Activated CD8-positive, alpha-beta memory T cell treated with anti-CD3 and anti-CD28 coated beads, Interleukin-2, amount 50 U/mL, for 1 hour (primary cell): ENCODE measurements at regions not wholly inside any gene's neighbourhood (a gene's known extent, or its start where the extent isn't known, plus 50 kb on each side); places are given as distances from the start of the nearest gene placed in this dataset.

ENCODE experiments used
- DNase-seq: peaks from one replicate; pipeline ENCODE4 v3.0.0-alpha.2; 2020; ENCODE audit errors: extremely low read depth

DNA sequence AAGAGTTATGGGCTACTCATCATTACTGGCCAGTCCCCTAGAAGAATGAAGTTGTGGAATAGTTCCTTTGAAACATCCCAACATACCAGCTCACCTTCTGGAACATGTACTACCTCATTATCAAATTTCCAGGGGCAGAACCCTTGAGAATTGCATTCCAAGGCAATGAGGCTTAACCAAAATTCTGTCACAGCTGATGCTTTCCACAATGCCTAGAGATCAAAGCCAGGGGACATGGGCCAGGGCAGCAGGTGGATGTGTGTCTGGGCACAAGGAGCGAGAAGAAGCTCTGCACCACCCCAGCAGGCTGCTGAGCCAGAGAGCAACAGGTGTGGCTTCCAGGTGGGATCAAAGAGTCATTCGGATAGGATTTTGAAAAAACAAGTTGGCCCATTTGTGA, 362.1 kb downstream of the EFNB2 start:
- DNase-seq = no peak

DNA sequence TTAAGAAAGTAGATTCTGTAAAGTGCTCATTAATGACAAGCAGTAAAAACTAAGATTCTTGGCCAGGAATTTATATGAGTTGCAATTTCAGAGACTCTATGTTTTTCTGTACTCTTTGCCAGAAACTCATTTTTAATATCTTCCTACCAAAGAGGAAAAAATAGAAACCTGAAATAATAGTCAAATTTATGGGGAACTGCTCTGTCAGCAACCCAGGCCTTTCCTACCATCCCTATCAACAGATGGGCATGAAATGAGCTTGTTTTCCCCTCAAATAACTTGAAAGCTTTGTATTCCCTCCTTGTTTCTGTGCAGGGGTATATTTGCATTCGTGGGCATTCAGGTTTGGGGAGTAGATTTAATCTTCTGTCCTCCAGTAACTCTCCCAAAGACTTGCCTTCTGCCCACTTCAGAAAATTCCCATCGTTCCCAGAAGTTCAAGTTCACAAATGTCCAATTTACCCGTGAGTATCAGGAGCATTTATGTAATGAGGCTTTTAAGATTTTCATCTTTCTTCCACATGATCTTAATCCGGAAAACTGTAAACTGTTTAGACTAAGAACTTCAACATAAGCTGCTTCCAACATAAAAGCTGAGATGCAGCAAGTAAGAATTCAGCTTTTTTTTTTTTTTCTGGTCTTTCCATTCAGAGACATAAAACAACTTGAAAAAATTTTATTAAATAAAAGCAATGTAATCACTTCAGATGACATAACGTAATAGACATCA, 363.1 kb downstream of the EFNB2 start:
- no peak for DNase-seq

DNA sequence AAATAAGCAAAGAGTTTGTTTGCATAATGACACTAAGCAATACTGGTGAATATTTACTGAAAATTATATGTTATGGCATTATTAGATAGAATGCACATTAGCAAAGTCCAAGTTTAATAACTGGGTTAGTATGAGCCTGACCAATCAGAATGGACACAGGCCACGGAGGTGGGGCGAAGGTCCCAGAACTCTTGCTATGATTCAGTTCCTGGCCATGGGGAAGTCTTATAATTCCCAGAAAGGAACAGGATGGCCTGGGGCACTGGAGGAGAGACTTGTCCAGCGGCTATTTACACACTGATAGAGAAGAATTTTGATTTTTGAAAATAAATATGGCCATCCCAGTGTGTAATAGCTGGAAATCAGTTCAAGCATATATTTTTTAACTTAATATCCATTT, 372.0 kb downstream of the EFNB2 start:
- DNase-seq = no peak

DNA sequence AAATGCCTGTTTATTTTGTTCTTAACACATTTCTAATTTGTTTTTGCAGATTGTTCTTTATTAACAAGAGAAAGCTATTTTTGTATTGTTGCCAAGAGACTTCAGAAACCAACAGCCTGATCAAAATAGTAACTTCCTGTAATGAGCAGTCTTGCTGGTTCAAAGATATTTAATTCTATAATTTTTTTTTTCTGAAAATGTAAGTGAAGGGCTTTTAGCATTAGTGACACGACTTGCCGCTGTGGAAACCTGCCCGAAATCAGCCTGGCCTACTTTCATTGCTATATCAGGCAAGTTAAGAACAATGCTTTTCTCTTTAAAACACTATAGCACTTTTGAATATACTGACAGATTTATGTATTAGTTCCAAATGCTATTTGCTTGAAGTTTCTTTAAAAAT, 374.3 kb downstream of the EFNB2 start:
- DNase-seq = no peak

DNA sequence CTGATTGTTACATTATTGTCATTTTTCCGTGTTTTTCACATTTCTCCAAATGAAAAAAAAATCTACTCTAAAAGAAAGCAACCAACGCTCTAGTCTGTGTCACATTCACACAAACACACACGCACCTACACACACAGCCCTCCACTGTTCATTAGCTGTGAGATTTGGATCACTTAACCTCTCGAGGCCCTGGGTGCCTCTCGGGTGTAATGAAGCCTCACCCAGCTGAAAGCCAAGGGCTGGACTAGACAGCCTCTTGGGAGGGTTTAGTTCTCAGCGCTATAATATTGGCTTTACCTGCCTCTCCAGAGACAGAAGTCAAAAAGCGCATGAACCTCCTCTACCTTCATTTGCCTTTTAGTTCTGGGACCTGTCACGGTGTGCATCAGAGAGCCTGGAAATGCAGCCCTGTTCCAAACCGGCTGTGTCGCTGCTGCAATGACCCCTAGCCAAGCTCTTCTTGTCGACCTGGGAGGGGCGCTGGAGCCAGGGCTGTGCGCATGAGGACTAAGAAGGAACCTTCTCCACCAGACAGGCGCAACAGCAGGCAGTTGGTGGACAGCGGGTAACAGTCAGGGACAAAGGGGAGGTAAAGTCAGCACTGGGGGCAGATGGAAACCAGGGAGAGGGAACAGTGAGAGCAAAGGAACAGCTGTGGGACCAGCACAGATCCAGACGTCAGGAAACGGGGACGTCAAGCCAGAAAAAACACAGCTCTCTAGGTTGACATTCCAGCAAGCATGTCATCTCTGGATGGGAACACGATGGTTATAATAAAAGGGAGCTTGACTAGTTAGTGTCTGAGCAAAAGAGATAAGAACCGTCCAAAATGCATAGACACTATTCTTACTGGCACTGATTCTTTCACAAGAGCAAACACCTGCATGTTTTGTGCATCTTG, 375.9 kb downstream of the EFNB2 start:
- no peak for DNase-seq

DNA sequence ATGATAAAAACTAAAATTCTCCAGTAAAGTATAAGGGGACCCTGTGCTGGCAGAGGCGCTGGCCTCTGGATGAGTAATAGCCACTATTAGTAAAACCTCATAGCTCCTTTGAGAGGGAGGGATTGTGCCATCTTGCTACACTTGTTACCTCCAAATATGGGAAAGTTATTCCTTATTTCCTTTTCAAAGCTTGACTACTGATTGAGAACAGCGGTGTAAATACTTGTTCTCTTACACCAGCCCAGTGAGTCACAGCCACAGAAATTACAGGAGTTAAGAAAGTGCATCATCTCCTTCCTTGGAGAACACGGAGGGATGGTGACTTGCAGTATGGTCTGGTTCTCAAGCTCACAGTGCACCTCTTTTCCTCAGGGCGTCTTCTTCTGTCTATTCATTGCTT, 379.0 kb downstream of the EFNB2 start:
- no peak for DNase-seq

DNA sequence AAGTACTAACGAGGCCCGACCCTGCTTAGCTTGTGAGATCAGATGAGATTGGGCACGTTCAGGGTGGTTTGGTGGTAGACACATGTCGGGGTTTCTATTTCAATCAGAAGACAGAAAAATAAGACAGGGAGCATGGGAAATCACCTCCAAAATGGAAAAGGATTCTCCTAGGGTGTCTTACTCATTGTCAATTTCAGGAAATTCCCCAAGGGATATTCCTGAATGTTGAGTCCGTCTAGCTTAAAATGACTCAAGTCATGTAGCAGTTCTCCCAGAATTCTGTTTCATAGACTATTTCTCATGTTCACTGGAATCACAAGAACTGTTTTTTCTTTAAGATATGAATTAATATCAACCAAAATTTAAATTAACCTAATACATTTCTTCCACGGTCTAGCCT, 380.1 kb downstream of the EFNB2 start:
- DNase-seq = no peak

DNA sequence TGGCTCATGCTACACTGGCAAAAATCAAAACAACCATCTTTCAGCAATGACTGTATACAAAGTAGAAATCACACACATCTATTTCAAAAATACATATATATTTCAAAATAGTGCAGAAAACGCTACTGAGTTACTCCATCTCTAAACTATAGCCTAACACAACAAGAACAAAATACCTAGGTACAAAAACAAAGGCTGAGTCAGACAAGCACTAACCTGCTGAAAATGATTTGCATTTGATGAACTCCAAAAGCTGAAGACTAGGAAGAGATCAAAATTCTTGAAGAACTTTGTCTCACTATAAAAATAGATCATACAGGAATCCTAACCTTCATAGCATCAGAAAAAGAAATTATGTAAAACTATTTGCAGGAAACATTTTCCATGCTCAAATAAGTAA, 381.6 kb downstream of the EFNB2 start:
- no peak for DNase-seq

DNA sequence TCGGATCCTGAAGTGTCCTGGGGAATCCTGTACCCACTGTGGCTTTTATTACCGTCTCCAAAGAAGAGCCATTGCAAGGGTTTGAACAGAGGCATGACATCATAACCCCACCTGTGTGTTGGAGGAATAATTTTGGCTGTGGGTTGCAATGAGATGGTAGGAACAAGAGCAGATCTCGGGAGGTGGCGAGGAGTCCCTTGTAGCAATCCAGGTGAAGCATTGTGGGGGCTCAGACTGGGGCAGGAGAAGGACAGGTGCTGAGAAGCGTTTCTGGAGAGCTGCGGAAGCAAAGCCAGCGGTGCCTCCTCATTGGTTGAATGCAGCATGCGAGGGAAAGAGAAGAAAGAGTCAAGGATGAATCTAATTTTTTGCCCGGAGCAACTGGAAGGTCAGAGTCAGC, 382.4 kb downstream of the EFNB2 start:
- no peak for DNase-seq

DNA sequence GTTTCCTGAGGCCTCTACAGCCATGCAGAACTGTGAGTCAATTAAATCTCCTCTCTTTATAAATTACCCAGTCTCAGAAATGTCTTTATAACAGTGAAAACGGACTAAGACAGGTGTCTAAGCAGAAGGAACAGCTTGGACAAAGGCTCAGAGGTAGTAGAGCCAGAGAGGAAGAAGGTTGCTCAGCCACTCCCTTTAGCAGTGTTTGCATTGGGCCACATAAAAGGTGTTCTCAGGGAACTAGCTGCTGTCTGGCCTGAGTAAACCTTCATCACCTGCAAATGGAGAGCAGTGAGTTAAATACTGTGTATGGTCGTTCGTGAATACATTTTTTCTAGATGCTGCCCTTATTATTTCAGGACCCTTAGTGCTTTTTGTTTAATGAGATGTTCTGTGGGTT, 383.4 kb downstream of the EFNB2 start:
- no peak for DNase-seq

DNA sequence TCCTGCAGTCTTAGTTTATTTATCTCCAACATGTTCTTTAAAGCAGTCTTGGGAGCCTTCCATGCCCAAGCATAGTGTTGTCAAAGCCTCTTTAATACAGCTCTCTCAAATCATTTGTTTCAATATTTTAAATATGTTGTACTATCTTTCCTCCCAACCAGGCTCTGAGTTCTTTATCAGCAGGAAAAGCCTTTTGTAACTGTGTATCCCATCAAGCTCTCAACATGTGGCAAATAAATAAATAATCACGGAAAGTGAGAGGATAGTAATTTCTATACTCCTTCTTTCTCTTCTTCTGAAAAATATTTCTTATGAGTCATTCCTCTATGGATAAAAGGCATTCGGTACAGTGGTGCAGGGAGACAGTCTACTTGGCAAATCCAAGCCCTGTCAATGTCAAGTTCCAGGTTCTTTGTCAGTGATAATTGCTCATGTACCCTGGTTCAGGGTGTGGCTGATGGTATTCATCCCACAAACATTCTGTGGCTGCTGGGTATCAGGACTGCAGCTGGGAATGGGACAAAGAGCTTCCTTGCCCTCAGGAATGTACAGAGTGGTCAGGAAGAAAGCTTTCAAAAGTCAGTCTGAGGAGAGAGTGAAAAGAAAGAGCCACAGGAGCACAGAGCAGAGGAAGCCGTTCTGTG, 384.3 kb downstream of the EFNB2 start:
- DNase-seq = no peak

DNA sequence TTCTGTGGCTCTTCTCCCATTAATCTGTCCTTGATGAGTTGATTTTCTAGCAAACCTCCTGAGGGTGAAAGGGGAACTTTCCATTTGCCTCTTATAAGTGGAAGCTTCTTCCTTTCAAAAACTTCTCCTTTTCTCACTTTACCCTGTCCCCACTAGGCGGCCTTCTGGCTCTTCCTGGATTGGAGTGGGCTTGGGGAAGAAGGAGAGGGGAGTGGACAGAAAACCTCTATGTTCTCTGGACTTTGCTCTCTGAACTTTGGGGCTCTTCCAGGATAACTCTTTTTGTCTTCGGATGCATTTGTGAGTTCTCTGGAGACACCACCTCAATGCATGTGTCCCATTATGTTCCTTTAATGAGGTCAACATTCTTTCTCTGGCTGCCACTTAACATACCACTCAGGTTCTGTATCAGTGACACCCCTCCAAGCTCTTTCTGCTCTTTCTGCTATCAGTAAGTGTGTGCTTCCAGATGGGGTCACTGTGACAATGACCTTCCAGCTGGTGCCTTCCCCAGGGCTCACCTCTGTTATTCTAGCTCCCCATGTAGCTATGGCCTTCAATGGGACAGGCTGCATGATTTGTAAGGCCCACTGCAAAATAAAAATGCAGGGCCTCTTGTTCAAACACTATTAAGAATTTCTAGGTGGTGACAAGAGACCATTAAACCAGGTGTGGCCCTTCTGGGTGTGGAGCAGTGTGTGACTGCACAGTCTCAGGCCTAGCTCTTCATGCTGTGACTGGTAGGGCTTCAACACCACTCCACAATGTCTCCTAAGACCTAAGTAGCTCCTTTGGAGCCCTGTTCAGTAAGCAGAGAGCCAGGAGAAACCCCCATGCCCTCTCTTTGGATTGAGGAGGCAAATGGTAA, 389.2 kb downstream of the EFNB2 start:
- DNase-seq = no peak

DNA sequence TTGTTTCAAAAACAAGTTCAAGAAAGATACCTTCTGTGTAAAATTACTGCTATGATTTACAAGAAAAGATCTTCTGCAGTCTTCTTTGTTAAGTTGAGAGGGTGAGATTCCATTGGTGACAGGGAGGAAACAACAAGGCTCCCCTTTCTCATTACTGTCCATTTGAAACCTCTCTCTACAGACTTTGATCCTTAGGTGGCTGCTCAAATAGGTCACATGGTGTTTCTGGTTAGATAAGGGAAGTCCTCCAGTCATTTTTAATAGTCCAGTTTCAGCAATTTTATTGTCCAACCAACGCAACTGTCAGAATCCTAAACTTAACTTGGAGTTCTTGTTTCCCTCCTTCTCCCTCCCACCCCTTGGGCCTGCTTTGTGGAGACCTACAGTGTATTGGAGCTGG, 390.4 kb downstream of the EFNB2 start:
- no peak for DNase-seq

DNA sequence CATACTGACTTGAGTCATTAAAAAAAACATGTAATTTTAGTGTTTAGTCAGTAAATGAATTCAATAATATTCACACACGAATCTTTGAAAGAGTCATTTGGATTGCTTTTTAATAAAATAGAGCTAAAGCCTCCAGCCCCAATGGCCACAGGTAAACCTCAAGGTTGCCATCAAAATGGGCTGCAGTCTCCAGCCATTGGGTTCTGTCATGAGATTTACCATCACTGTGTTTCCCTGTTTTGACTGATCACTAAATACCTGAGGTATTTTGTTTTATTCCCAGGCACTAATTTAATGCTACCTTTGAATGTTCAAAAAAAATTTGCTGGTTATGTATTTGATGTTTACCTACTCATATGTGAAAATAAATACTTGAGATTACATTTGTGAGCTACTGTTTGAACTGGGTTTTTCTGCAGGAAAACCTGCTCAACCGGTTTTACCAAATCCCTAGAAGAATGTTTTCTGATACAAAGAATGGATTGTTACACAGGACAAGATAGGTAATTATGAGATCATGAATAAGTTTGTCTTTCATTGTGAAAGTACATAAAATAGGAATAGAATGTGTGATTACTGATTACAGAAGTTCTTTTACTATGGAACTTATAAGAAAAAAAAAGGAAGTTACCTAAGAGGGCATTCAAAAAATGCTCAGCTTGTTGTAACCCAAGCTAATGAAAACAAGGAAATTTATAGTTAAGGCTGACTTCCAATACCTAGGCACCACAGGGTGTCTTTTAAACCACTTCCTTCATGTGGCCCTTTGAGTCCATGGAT, 391.3 kb downstream of the EFNB2 start:
- DNase-seq = no peak

DNA sequence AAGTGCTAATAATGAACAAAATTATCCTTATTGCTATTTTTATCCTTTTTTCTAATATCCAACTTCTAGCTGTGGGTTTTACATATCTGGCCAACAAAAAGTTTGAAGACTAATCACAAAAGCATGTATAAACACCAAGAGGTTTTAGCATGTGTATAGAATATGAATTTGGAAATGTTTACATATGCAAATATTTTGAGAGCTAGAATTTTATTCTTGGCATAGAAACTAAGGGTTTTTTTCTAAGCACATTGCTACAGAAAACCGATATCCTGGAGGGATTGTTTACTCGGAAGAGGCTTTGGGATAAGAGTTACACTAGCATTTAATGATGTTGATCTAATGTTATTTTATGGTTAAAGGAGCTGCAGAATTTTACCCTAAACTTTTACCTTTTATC, 392.1 kb downstream of the EFNB2 start:
- DNase-seq = no peak

DNA sequence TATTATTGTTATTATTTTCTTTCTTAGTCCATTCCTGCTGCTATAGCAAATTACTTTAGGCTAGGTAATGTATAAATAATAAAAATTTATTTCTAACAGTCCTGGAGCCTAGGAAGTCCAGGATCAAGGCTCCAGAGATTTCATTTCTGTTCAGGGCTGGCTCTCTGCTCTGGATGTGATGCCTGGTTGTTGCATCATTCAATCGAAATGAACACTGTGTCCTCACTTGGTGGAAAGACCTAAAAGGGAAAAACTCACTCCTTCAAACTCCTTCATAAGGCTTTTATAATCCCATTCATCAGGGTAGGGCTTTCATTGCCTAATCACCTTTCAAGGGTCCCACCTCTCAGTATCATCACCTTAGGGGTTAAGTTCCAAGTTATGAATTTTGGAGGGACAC, 395.0 kb downstream of the EFNB2 start:
- DNase-seq = no peak

DNA sequence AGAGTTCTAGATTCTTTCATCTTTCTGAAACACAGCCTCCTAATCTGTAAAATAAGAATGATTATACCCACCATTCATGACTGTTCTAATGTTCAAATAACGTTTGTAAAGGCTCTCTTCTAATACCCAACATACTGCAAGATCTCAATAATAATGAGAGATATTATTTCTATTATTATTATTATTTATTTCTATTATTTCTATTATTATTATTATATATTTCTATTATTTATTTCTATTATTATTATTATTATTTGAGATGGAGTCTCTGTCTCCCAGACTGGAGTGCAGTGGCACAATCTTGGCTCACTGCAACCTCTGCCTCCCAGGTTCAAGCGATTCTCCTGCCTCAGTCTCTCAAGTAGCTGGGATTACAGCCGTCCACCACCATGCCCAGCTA, 395.5 kb downstream of the EFNB2 start:
- DNase-seq = no peak

DNA sequence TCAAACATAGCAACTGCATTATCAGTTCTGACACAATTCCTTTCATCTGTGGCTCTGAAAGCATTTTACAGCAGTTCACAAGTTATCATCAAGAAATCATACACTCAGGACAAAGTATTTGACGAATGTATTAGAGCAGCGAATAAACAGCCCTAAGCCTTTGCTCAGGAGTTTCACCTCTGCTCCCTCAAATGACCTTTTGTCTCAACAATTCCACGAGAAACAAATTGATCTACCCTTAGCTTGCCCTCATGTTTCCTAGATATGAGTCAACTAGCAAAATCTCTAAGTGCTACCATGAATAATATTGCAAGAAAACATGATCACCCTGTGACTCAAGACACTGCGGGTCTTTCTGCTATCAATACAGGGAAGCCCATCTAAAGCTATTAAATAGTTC, 396.1 kb downstream of the EFNB2 start:
- DNase-seq = no peak

DNA sequence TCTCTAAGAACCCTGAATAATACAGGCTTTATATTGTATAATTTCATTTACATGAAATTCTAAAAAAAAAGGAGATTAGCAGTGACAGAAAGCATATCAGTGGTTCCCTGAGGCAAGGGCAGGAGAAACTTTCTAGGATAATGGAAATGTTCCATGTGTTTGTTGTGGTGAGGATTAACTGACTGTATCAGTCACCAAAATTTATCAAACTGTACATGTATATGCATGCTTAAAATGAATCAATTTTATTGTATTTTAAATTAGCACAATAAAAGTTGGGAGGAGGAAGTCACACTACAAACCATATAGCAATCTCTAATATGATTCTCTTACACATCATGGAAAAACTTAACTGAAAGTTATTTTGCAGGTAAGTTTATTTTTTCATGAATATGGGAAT, 396.8 kb downstream of the EFNB2 start:
- no peak for DNase-seq

DNA sequence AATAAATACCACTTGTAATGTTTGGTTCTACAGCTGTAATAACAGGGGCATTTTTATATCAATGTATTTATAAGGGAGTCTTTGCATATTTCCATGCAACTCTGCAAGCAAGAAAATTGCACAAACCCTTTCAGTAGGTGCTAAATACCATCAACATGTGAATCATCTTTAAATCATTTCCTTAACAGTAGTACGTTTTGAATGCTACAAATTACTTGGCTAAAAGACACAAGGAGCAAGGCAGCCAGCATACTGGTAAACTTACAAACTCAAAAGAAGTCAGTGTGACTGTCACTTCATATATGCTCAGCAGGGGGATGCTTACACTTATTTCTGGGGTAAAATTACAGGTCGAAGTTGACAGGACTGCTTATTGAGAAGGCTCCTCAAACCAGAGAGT, 402.4 kb downstream of the EFNB2 start:
- DNase-seq = no peak

DNA sequence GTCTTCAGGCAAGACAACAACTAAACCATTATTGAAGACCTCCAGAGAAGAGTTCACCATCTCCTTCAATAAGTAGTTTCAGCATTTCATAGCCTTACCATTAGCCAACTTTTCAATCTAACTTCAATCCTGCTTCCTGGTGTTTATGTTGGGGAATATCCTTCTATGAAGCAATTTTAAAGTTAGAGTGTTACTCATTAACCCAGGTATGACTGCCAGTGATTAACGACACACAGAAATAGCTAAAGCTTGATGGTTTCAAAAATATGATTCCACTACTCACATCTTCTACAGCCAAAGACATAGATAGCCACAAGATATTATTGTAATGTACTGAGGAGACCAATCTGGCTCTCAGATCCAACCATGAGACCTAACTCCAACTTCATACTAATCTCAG, 403.2 kb downstream of the EFNB2 start:
- DNase-seq = no peak
